ENCODE measurements at regions not wholly inside any gene's neighbourhood (a gene's known extent, or its start where the extent isn't known, plus 50 kb on each side); places are given as distances from the start of the nearest gene placed in this dataset.

- H3K79me2 ChIP-seq (ENCODE audit: control insufficient read depth, insufficient read depth, low read length) = no peaks in the 10 kb centered on the region
- no peak overlapping the region for H3K4ac ChIP-seq (ENCODE audit: low read depth, low read length)
- H2BK120ac ChIP-seq (ENCODE audit: low read depth, low read length) = no peak overlapping the region
- no peak overlapping the region for H3K4me3 ChIP-seq (ENCODE audit: low read length)
- H3K27me3 ChIP-seq (ENCODE audit: insufficient read depth, low read length, poor library complexity) = no peaks in the 10 kb centered on the region
- no peak overlapping the region for H3K23ac ChIP-seq (ENCODE audit: low read length)
- H3K27ac ChIP-seq (ENCODE audit: low read depth, low read length) = no peak overlapping the region
- H2AK5ac ChIP-seq (ENCODE audit: low read length) = no peak overlapping the region
- H2BK15ac ChIP-seq (replicated peaks; ENCODE audit: low read depth) = no peak overlapping the region
- no peak overlapping the region for H4K8ac ChIP-seq (ENCODE audit: low read depth, low read length)
- WGBS (ENCODE audit: extremely low coverage, insufficient coverage, low lambda C conversion rate) = no CpG with 5 or more reads among the region's 2 CpGs
- H2BK5ac ChIP-seq (ENCODE audit: low read length) = no peak overlapping the region
- H3K56ac ChIP-seq (ENCODE audit: low read length) = no peak overlapping the region
- no peak overlapping the region for H3K18ac ChIP-seq (ENCODE audit: low read length)
- H4K5ac ChIP-seq (ENCODE audit: low read length) = no peak overlapping the region
- peaks cover 3% of the 10 kb centered on the region for H3K79me1 ChIP-seq (ENCODE audit: low read length)
- no peak overlapping the region for H3K9ac ChIP-seq (ENCODE audit: low read length)
- no peaks in the 10 kb centered on the region for H3K4me1 ChIP-seq (ENCODE audit: control insufficient read depth, low read depth, low read length)
- DNase-seq = no peak
- H3K4me2 ChIP-seq (ENCODE audit: low read length) = no peak overlapping the region
- H3K36me3 ChIP-seq (ENCODE audit: control insufficient read depth, insufficient read depth, low read length) = no peaks in the 10 kb centered on the region
These were observed 124.2 kb upstream of the HNRNPU start for GRCh38 chr1:244988521-244988920.

DNA sequence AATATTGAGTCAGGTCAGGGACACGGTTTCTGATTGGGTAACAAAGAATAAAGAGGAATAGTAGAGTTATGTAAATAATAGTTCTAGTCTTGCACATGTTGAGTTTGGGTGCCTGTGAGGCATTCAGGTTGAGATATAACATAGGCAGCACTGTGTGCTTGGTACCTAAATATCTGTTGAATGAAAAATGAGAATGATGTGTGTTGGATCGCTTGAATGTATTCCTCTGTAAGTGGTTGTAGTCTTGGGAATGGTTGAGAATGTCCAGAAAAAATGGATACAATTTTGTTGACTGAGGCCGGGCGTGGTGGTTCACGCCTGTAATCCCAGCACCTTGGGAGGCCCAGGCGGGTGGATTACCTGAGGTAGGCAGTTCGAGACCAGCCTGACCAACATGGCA lies 116.3 kb upstream of the HNRNPU start:
- Histone ChIP-seq H2BK120ac (ENCODE audit: low read depth, low read length) (no peak overlapping the region), H2BK15ac (replicated peaks; ENCODE audit: low read depth) (no peak overlapping the region), H3K4me2 (ENCODE audit: low read length) (no peak overlapping the region), H4K8ac (ENCODE audit: low read depth, low read length) (no peak overlapping the region), H3K4ac (ENCODE audit: low read depth, low read length) (no peak overlapping the region), H3K18ac (ENCODE audit: low read length) (no peak overlapping the region), H3K79me2 (ENCODE audit: control insufficient read depth, insufficient read depth, low read length) (no peaks in the 10 kb centered on the region), H3K27ac (ENCODE audit: low read depth, low read length) (no peak overlapping the region), H3K56ac (ENCODE audit: low read length) (no peak overlapping the region), H3K36me3 (ENCODE audit: control insufficient read depth, insufficient read depth, low read length) (no peaks in the 10 kb centered on the region), H2AK5ac (ENCODE audit: low read length) (no peak overlapping the region), H3K4me3 (ENCODE audit: low read length) (no peak overlapping the region), H4K5ac (ENCODE audit: low read length) (no peak overlapping the region), H3K9ac (ENCODE audit: low read length) (no peak overlapping the region), H3K23ac (ENCODE audit: low read length) (no peak overlapping the region), H2BK5ac (ENCODE audit: low read length) (no peak overlapping the region), H3K27me3 (ENCODE audit: insufficient read depth, low read length, poor library complexity) (no peaks in the 10 kb centered on the region), H3K79me1 (ENCODE audit: low read length) (peaks cover 2% of the 10 kb centered on the region), H3K4me1 (ENCODE audit: control insufficient read depth, low read depth, low read length) (peaks cover 2% of the 10 kb centered on the region)
- DNase-seq = no peak
- WGBS (ENCODE audit: extremely low coverage, insufficient coverage, low lambda C conversion rate) = 100% methylated on average over 2 of the region's 7 CpGs

- H2AK5ac ChIP-seq (ENCODE audit: low read length) = no peak overlapping the region
- no peak overlapping the region for H3K27ac ChIP-seq (ENCODE audit: low read depth, low read length)
- WGBS (ENCODE audit: extremely low coverage, insufficient coverage, low lambda C conversion rate) = no CpG with 5 or more reads among the region's 8 CpGs
These were observed 110.2 kb upstream of the HNRNPU start for GRCh38 chr1:244974550-244974949.

DNA sequence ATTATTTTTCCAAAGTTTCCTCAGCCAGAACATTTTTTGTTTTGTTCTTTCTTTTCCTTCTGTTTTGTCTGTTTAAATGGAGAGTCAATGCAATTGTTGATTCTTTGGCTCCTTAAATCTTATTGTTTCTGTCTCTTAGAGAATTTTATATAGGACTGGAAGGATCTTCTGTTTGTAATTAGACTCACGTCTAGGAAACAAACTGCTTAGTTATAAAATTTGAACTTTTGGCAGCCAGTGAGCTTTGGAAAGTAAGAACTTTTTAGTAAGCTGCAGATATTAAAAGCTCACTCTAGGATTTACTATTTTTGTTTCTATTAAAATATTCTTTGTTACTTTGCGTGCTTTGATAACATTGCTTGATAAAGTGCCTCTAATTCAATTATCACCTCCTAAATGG lies 109.8 kb upstream of the HNRNPU start:
- WGBS (ENCODE audit: extremely low coverage, insufficient coverage, low lambda C conversion rate) = no CpG with 5 or more reads among the region's 2 CpGs
- no peak for DNase-seq
- H2BK15ac ChIP-seq (replicated peaks; ENCODE audit: low read depth) = no peak overlapping the region
- H3K36me3 ChIP-seq (ENCODE audit: control insufficient read depth, insufficient read depth, low read length) = no peaks in the 10 kb centered on the region
- no peaks in the 10 kb centered on the region for H3K79me1 ChIP-seq (ENCODE audit: low read length)
- no peak overlapping the region for H3K4me3 ChIP-seq (ENCODE audit: low read length)
- no peak overlapping the region for H3K18ac ChIP-seq (ENCODE audit: low read length)
- no peaks in the 10 kb centered on the region for H3K79me2 ChIP-seq (ENCODE audit: control insufficient read depth, insufficient read depth, low read length)
- no peak overlapping the region for H3K4me2 ChIP-seq (ENCODE audit: low read length)
- H4K5ac ChIP-seq (ENCODE audit: low read length) = no peak overlapping the region
- no peak overlapping the region for H2BK5ac ChIP-seq (ENCODE audit: low read length)
- H3K9ac ChIP-seq (ENCODE audit: low read length) = no peak overlapping the region
- H4K8ac ChIP-seq (ENCODE audit: low read depth, low read length) = no peak overlapping the region
- no peak overlapping the region for H3K4ac ChIP-seq (ENCODE audit: low read depth, low read length)
- H3K56ac ChIP-seq (ENCODE audit: low read length) = no peak overlapping the region
- no peak overlapping the region for H3K23ac ChIP-seq (ENCODE audit: low read length)
- H2BK120ac ChIP-seq (ENCODE audit: low read depth, low read length) = no peak overlapping the region
- H3K27ac ChIP-seq (ENCODE audit: low read depth, low read length) = no peak overlapping the region
- no peaks in the 10 kb centered on the region for H3K27me3 ChIP-seq (ENCODE audit: insufficient read depth, low read length, poor library complexity)
- no peaks in the 10 kb centered on the region for H3K4me1 ChIP-seq (ENCODE audit: control insufficient read depth, low read depth, low read length)
- no peak overlapping the region for H2AK5ac ChIP-seq (ENCODE audit: low read length)

More at GRCh38 chr1:244974550-244974949, 110.2 kb upstream of the HNRNPU start:
- Histone ChIP-seq H4K8ac (ENCODE audit: low read depth, low read length) (no peak overlapping the region), H2BK120ac (ENCODE audit: low read depth, low read length) (no peak overlapping the region), H3K79me2 (ENCODE audit: control insufficient read depth, insufficient read depth, low read length) (no peaks in the 10 kb centered on the region), H3K4me2 (ENCODE audit: low read length) (no peak overlapping the region), H3K4ac (ENCODE audit: low read depth, low read length) (no peak overlapping the region), H3K9ac (ENCODE audit: low read length) (no peak overlapping the region), H2BK15ac (replicated peaks; ENCODE audit: low read depth) (no peak overlapping the region), H3K23ac (ENCODE audit: low read length) (no peak overlapping the region), H4K5ac (ENCODE audit: low read length) (no peak overlapping the region), H3K27me3 (ENCODE audit: insufficient read depth, low read length, poor library complexity) (no peaks in the 10 kb centered on the region), H2BK5ac (ENCODE audit: low read length) (no peak overlapping the region), H3K18ac (ENCODE audit: low read length) (no peak overlapping the region), H3K36me3 (ENCODE audit: control insufficient read depth, insufficient read depth, low read length) (no peaks in the 10 kb centered on the region), H3K4me3 (ENCODE audit: low read length) (no peak overlapping the region), H3K79me1 (ENCODE audit: low read length) (no peaks in the 10 kb centered on the region), H3K4me1 (ENCODE audit: control insufficient read depth, low read depth, low read length) (no peaks in the 10 kb centered on the region), H3K56ac (ENCODE audit: low read length) (no peak overlapping the region)
- DNase-seq = no peak

GRCh38 chr1:244971552-244972216 lies 107.3 kb upstream of the HNRNPU start:
- Histone ChIP-seq H3K4me2 (ENCODE audit: low read length) (peak overlapping the region; percentile 74), H3K18ac (ENCODE audit: low read length) (no peak overlapping the region), H3K79me2 (ENCODE audit: control insufficient read depth, insufficient read depth, low read length) (no peaks in the 10 kb centered on the region), H3K4ac (ENCODE audit: low read depth, low read length) (no peak overlapping the region), H2BK5ac (ENCODE audit: low read length) (no peak overlapping the region), H4K8ac (ENCODE audit: low read depth, low read length) (no peak overlapping the region), H3K4me3 (ENCODE audit: low read length) (peak overlapping the region; percentile 74), H3K56ac (ENCODE audit: low read length) (peak overlapping the region; percentile 94), H3K9ac (ENCODE audit: low read length) (peak overlapping the region; percentile 82), H3K27ac (ENCODE audit: low read depth, low read length) (peak overlapping the region; percentile 100), H4K5ac (ENCODE audit: low read length) (peak overlapping the region; percentile 86), H3K79me1 (ENCODE audit: low read length) (no peaks in the 10 kb centered on the region), H3K23ac (ENCODE audit: low read length) (no peak overlapping the region), H2BK120ac (ENCODE audit: low read depth, low read length) (no peak overlapping the region), H3K4me1 (ENCODE audit: control insufficient read depth, low read depth, low read length) (no peaks in the 10 kb centered on the region), H2BK15ac (replicated peaks; ENCODE audit: low read depth) (no peak overlapping the region), H3K36me3 (ENCODE audit: control insufficient read depth, insufficient read depth, low read length) (no peaks in the 10 kb centered on the region), H2AK5ac (ENCODE audit: low read length) (no peak overlapping the region), H3K27me3 (ENCODE audit: insufficient read depth, low read length, poor library complexity) (no peaks in the 10 kb centered on the region)
- no peak for DNase-seq
- WGBS (ENCODE audit: extremely low coverage, insufficient coverage, low lambda C conversion rate) = no CpG with 5 or more reads among the region's 11 CpGs

Data from mesendoderm (in vitro differentiated cells).